Esophagus squamous epithelium (tissue), 4 donors: ENCODE measurements at regions not wholly inside any gene's neighbourhood (a gene's known extent, or its start where the extent isn't known, plus 50 kb on each side); places are given as distances from the start of the nearest gene placed in this dataset.
"Not testable (repeated sequence)": the region's sequence is repeated elsewhere in the genome, so short reads cannot be mapped to it uniquely, and the experiment has no call there.

Experiments used
- POLR2A ChIP-seq, 4 donors: fragments of 450-650 bp; IDR thresholded peaks; one replicate each; pipeline ENCODE4 v1.6.1; 2017; ENCODE audit warnings: antibody characterized with exemption in 4 of 4, mild to moderate bottlenecking in 4 of 4, moderate library complexity in 3 of 4
- TF ChIP-seq, protein P1 (sequence below), 6 experiments: fragments of 450-650 bp in 4 of 6; fragments of 200-600 bp in 2 of 6; sonication (generic) in 2 of 6; IDR thresholded peaks; one replicate each; pipeline ENCODE4 v1.5.1; 2016 to 2019; ENCODE audit warnings: antibody characterized with exemption in 6 of 6, mild to moderate bottlenecking in 4 of 6, moderate library complexity in 4 of 6

DNA sequence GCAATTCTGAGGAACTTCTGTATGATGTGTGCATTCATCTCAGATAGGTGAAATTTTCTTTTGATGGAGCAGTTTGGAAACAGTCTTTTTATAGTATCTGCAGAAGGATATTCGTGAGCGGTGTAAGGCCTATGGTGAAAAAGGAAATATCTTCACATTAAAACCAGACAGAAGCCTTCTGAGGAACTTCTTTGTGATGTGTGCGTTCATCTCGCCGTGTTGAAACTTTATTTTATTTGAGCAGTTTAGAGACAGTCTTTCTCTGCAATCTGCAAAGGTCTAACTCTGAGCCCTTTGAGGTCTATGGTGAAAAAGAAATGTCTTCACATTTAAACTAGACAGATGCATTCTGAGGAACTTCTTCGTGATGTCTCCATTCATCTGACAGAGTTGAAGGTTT lies 3021.0 kb downstream of the TUBA3C start:
- TF ChIP-seq POLR2A (IDR thresholded peaks at IDR 0.05) = not testable (repeated sequence)
- TF ChIP-seq, protein P1, sequence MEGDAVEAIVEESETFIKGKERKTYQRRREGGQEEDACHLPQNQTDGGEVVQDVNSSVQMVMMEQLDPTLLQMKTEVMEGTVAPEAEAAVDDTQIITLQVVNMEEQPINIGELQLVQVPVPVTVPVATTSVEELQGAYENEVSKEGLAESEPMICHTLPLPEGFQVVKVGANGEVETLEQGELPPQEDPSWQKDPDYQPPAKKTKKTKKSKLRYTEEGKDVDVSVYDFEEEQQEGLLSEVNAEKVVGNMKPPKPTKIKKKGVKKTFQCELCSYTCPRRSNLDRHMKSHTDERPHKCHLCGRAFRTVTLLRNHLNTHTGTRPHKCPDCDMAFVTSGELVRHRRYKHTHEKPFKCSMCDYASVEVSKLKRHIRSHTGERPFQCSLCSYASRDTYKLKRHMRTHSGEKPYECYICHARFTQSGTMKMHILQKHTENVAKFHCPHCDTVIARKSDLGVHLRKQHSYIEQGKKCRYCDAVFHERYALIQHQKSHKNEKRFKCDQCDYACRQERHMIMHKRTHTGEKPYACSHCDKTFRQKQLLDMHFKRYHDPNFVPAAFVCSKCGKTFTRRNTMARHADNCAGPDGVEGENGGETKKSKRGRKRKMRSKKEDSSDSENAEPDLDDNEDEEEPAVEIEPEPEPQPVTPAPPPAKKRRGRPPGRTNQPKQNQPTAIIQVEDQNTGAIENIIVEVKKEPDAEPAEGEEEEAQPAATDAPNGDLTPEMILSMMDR (IDR thresholded peaks at IDR 0.05) = not testable (repeated sequence)
